ENCODE measurements at regions not wholly inside any gene's neighbourhood (a gene's known extent, or its start where the extent isn't known, plus 50 kb on each side); places are given as distances from the start of the nearest gene placed in this dataset.
"Not testable (repeated sequence)": the region's sequence is repeated elsewhere in the genome, so short reads cannot be mapped to it uniquely, and the experiment has no call there.

GRCh38 chr12:67891596-67891995, 97.7 kb upstream of the IFNG-AS1 start:
- intact Hi-C loops (cut with DNase I), result no loop called here
- Histone ChIP-seq H3K4me3 (no peak overlapping the region), H3K27ac (peak overlapping the region; percentile 77), H3K9me3 (no peaks in the 10 kb centered on the region), H3K4me1 (peaks cover 38% of the 10 kb centered on the region), H3K27me3 (ENCODE audit: insufficient read depth in 3 of 3, low read length in 2 of 3) (no peaks in the 10 kb centered on the region), H3K36me3 (ENCODE audit: insufficient read depth in 1 of 2, low read depth in 1 of 2) (no peaks in the 10 kb centered on the region)
- ATAC-seq (no peak), DNase-seq (no peak)
- TF ChIP-seq, protein P1, sequence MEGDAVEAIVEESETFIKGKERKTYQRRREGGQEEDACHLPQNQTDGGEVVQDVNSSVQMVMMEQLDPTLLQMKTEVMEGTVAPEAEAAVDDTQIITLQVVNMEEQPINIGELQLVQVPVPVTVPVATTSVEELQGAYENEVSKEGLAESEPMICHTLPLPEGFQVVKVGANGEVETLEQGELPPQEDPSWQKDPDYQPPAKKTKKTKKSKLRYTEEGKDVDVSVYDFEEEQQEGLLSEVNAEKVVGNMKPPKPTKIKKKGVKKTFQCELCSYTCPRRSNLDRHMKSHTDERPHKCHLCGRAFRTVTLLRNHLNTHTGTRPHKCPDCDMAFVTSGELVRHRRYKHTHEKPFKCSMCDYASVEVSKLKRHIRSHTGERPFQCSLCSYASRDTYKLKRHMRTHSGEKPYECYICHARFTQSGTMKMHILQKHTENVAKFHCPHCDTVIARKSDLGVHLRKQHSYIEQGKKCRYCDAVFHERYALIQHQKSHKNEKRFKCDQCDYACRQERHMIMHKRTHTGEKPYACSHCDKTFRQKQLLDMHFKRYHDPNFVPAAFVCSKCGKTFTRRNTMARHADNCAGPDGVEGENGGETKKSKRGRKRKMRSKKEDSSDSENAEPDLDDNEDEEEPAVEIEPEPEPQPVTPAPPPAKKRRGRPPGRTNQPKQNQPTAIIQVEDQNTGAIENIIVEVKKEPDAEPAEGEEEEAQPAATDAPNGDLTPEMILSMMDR (IDR thresholded peaks at IDR 0.05), result no peak
- WGBS, 3 donors, result 58 to 79% (median 59%) methylated on average over 3 of the region's 3 CpGs

GRCh38 chr12:67892259-67893021, 96.8 kb upstream of the IFNG-AS1 start:
- Histone ChIP-seq H3K4me3 (no peak overlapping the region), H3K9me3 (no peaks in the 10 kb centered on the region), H3K27me3 (ENCODE audit: insufficient read depth in 3 of 3, low read length in 2 of 3) (no peaks in the 10 kb centered on the region), H3K27ac (peak overlapping the region; percentile 77), H3K4me1 (peaks cover 30% of the 10 kb centered on the region), H3K36me3 (ENCODE audit: insufficient read depth in 1 of 2, low read depth in 1 of 2) (no peaks in the 10 kb centered on the region)
- ATAC-seq (peak; percentile 19 to 50 (median 39)), DNase-seq (no peak)
- WGBS, 3 donors, result 27 to 30% (median 29%) methylated on average over 4 of the region's 4 CpGs
- intact Hi-C loops (cut with DNase I), result no loop called here
- TF ChIP-seq, protein P1 (IDR thresholded peaks at IDR 0.05), result no peak

DNA sequence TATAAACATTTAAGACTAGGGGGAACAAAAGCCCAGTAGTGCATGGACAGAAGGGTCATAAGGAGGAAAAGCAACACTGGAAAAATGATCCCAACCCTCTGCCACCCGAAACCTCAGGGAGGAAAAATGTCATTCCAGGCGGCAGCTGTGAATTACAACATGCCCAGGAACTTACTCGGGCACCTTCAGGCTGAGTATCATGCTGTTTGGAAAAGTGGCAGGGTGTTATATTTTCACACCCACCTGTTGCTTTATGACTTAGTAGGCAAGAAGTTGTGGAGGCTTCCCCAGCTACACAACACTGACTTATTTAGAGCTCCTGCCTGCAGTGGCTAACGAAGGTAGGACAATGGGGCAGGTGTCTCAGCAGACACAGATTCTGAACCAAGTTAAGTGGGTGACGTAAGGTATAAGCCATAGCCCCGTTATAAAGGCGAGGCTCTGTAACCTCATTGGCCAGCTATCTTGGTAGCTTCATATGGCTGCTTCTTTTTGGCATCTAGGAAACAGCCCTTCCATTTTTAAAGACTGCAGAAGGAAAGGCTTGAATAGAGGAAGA, 96.1 kb upstream of the IFNG-AS1 start:
- no peak overlapping the region for H3K4me3 ChIP-seq
- ATAC-seq, result peak; percentile 93 to 97 (median 94)
- H3K36me3 ChIP-seq (ENCODE audit: insufficient read depth in 1 of 2, low read depth in 1 of 2), result no peaks in the 10 kb centered on the region
- no peaks in the 10 kb centered on the region for H3K27me3 ChIP-seq (ENCODE audit: insufficient read depth in 3 of 3, low read length in 2 of 3)
- intact Hi-C loops (cut with DNase I), result no loop called here
- peaks cover 23% of the 10 kb centered on the region for H3K4me1 ChIP-seq
- 22 to 28% (median 27%) methylated on average over 7 of the region's 7 CpGs for WGBS, 3 donors
- no peak for DNase-seq
- H3K9me3 ChIP-seq, result no peaks in the 10 kb centered on the region
- TF ChIP-seq, protein P1 (IDR thresholded peaks at IDR 0.05), result peak; percentile 13
- H3K27ac ChIP-seq, result peak overlapping the region; percentile 77

DNA sequence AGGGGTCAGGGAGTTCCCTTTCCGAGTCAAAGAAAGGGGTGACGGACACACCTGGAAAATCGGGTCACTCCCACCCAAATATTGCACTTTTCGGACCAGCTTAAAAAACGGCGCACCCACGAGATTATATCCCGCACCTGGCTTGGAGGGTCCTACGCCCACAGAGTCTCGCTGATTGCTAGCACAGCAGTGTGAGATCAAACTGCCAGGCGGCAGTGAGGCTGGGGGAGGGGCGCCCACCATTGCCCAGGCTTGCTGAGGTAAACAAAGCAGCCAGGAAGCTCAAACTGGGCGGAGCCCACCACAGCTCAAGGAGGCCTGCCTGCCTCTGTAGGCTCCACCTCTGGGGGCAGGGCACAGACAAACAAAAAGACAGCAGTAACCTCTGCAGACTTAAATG, 88.8 kb upstream of the IFNG-AS1 start:
- WGBS, 3 donors, result 87 to 98% (median 98%) methylated on average over 11 to 13 of the region's 13 CpGs

GRCh38 chr12:67909091-67909531, 80.1 kb upstream of the IFNG-AS1 start:
- Histone ChIP-seq H3K27me3 (ENCODE audit: insufficient read depth in 3 of 3, low read length in 2 of 3) (no peaks in the 10 kb centered on the region), H3K27ac (peak overlapping the region; percentile 89), H3K4me3 (no peak overlapping the region), H3K4me1 (peaks cover 16% of the 10 kb centered on the region), H3K9me3 (peaks cover 6% of the 10 kb centered on the region), H3K36me3 (ENCODE audit: insufficient read depth in 1 of 2, low read depth in 1 of 2) (no peaks in the 10 kb centered on the region)
- TF ChIP-seq, protein P1 (IDR thresholded peaks at IDR 0.05), result no peak
- intact Hi-C loops (cut with DNase I), result no loop called here
- ATAC-seq, result no peak
- 42 to 68% (median 52%) methylated on average over 4 of the region's 4 CpGs for WGBS, 3 donors
- no peak for DNase-seq

More for the DNA sequence above, 88.8 kb upstream of the IFNG-AS1 start:
- H3K4me1 ChIP-seq; intact Hi-C loops (cut with DNase I); ATAC-seq; H3K27ac ChIP-seq; H3K4me3 ChIP-seq; H3K36me3 ChIP-seq (ENCODE audit: insufficient read depth in 1 of 2, low read depth in 1 of 2); H3K9me3 ChIP-seq; DNase-seq; H3K27me3 ChIP-seq (ENCODE audit: insufficient read depth in 3 of 3, low read length in 2 of 3): not testable (repeated sequence)

All from psoas muscle (tissue), 7 donors.